IMR-90 (cell line): ENCODE measurements at regions not wholly inside any gene's neighbourhood (a gene's known extent, or its start where the extent isn't known, plus 50 kb on each side); places are given as distances from the start of the nearest gene placed in this dataset.

Experiments used
- BHLHE40 ChIP-seq: fragments of 150-350 bp; IDR thresholded peaks from 2 replicates; pipeline ENCODE4 v1.6.1; 2016; ENCODE audit warnings: mild to moderate bottlenecking, low read depth, low read length
- CEBPB ChIP-seq: IDR thresholded peaks from 2 replicates; pipeline ENCODE4 v1.6.1; 2012; ENCODE audit warnings: low read depth, low read length, improper control_type of control experiment
- FOS ChIP-seq: fragments of 150-350 bp; IDR thresholded peaks from 2 replicates; pipeline ENCODE4 v1.6.1; 2016; ENCODE audit warnings: low read depth, low read length
- MAFK ChIP-seq: IDR thresholded peaks from 2 replicates; pipeline ENCODE4 v1.6.1; 2012; ENCODE audit warnings: low read depth, low read length, improper control_type of control experiment
- MAZ ChIP-seq: IDR thresholded peaks from 2 replicates; pipeline ENCODE4 v1.6.1; 2012; ENCODE audit warnings: low read depth, mild to moderate bottlenecking, low read length, improper control_type of control experiment, moderate library complexity, borderline replicate concordance
- MXI1 ChIP-seq: IDR thresholded peaks from 2 replicates; pipeline ENCODE4 v1.6.1; 2012; ENCODE audit warnings: low read depth, mild to moderate bottlenecking, low read length, moderate library complexity, borderline replicate concordance
- NFE2L2 ChIP-seq: fragments of 150-350 bp; IDR thresholded peaks from 2 replicates; pipeline ENCODE4 v1.6.1; 2016; ENCODE audit warnings: low read depth, mild to moderate bottlenecking, low read length
- POLR2A ChIP-seq: IDR thresholded peaks from 2 replicates; pipeline ENCODE4 v1.6.1; 2012; ENCODE audit warnings: mild to moderate bottlenecking, low read depth, low read length
- RFX5 ChIP-seq: IDR thresholded peaks from 2 replicates; pipeline ENCODE4 v1.8.0; 2012; ENCODE audit warnings: low read depth, mild to moderate bottlenecking, low read length, moderate library complexity
- TF ChIP-seq, protein P1 (sequence below): fragments of 150-350 bp; IDR thresholded peaks from 2 replicates; pipeline ENCODE4 v1.6.1; 2017; ENCODE audit warnings: mild to moderate bottlenecking, antibody characterized with exemption, low read length, low read depth
- TF ChIP-seq, protein P2 (sequence below): conservative IDR thresholded peaks from 2 replicates; pipeline ENCODE4 v1.5.1; 2012; ENCODE audit warnings: mild to moderate bottlenecking, low read depth, low read length, improper control_type of control experiment

DNA sequence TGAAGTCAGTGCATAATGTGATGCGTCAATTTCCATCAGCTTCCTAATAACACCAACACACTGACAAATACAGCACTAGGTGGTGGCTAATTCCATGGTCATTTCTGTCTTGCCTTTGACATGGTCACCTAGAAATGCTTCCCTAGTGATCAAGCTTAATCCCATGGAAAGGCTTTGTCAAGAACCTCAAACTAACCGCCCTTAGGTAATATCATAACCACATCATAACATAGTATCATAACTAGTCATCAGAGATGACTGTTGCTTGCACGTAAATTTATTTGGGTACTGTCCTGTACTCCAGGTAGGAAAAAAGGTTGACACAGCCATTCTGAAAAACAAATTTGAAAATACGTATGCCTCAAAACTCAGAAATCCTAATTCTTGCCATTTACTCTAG, 471.8 kb downstream of the IRS1 start:
- TF ChIP-seq POLR2A (no peak), MAZ (no peak), MAFK (no peak), CEBPB (no peak), FOS (no peak), MXI1 (no peak), NFE2L2 (no peak), BHLHE40 (no peak), RFX5 (no peak)
- TF ChIP-seq, protein P1, sequence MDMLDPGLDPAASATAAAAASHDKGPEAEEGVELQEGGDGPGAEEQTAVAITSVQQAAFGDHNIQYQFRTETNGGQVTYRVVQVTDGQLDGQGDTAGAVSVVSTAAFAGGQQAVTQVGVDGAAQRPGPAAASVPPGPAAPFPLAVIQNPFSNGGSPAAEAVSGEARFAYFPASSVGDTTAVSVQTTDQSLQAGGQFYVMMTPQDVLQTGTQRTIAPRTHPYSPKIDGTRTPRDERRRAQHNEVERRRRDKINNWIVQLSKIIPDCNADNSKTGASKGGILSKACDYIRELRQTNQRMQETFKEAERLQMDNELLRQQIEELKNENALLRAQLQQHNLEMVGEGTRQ = no peak
- TF ChIP-seq, protein P2, sequence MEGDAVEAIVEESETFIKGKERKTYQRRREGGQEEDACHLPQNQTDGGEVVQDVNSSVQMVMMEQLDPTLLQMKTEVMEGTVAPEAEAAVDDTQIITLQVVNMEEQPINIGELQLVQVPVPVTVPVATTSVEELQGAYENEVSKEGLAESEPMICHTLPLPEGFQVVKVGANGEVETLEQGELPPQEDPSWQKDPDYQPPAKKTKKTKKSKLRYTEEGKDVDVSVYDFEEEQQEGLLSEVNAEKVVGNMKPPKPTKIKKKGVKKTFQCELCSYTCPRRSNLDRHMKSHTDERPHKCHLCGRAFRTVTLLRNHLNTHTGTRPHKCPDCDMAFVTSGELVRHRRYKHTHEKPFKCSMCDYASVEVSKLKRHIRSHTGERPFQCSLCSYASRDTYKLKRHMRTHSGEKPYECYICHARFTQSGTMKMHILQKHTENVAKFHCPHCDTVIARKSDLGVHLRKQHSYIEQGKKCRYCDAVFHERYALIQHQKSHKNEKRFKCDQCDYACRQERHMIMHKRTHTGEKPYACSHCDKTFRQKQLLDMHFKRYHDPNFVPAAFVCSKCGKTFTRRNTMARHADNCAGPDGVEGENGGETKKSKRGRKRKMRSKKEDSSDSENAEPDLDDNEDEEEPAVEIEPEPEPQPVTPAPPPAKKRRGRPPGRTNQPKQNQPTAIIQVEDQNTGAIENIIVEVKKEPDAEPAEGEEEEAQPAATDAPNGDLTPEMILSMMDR = no peak
